Lower lobe of right lung (tissue), 2 donors: ENCODE measurements at regions not wholly inside any gene's neighbourhood (a gene's known extent, or its start where the extent isn't known, plus 50 kb on each side); places are given as distances from the start of the nearest gene placed in this dataset.

ENCODE experiments used
- ATAC-seq, 2 donors: fragments of 200-7000 bp; cut with Tn5 transposase; one replicate each; pipeline ENCODE4 v1.9.1; 2020 to 2022; ENCODE audit warnings: mild to moderate bottlenecking in 2 of 2, moderate library complexity in 2 of 2
- DNase-seq: peaks from one replicate; pipeline ENCODE4 v3.0.0-alpha.2; 2020
- H3K27ac ChIP-seq: fragments of 200-600 bp; one replicate; pipeline ENCODE4 v1.8.0; 2022
- H3K27me3 ChIP-seq: fragments of 200-600 bp; one replicate; pipeline ENCODE4 v1.8.0; 2022; ENCODE audit warnings: low read depth
- H3K36me3 ChIP-seq: fragments of 200-600 bp; one replicate; pipeline ENCODE4 v1.8.0; 2022; ENCODE audit warnings: mild to moderate bottlenecking
- H3K4me1 ChIP-seq: fragments of 200-600 bp; one replicate; pipeline ENCODE4 v1.8.0; 2022
- H3K4me3 ChIP-seq: fragments of 200-600 bp; one replicate; pipeline ENCODE4 v1.8.0; 2022; ENCODE audit warnings: mild to moderate bottlenecking
- H3K9me3 ChIP-seq: fragments of 200-600 bp; one replicate; pipeline ENCODE4 v1.8.0; 2022
- CTCF ChIP-seq: fragments of 200-600 bp; IDR thresholded peaks from one replicate; pipeline ENCODE4 v1.8.0; 2022; ENCODE audit warnings: antibody characterized with exemption, mild to moderate bottlenecking
- intact Hi-C: fragments of 100-400 bp; cut with DNase I; formaldehyde crosslinking; loops from one replicate; pipeline ENCODE4 v1.11.0; 2022
- donor health status: DM: no; HTN: yes; CAD: no; lungs with severe emphysema.

GRCh38 chr12:127257366-127257935 is 1009.5 kb upstream of the TMEM132C start:
- Histone ChIP-seq H3K36me3 (no peaks in the 10 kb centered on the region), H3K4me1 (no peaks in the 10 kb centered on the region), H3K27ac (no peak overlapping the region), H3K9me3 (no peaks in the 10 kb centered on the region), H3K4me3 (no peak overlapping the region), H3K27me3 (no peaks in the 10 kb centered on the region)
- DNase-seq (no peak), ATAC-seq (no peak)
- intact Hi-C loops = no loop called here
- TF ChIP-seq CTCF = no peak

- DNase-seq = no peak
- no peaks in the 10 kb centered on the region for H3K36me3 ChIP-seq
- intact Hi-C loops = no loop called here
- no peak for ATAC-seq
- no peak overlapping the region for H3K27ac ChIP-seq
- no peak for TF ChIP-seq CTCF
- no peaks in the 10 kb centered on the region for H3K4me1 ChIP-seq
- no peaks in the 10 kb centered on the region for H3K9me3 ChIP-seq
- no peak overlapping the region for H3K4me3 ChIP-seq
- no peaks in the 10 kb centered on the region for H3K27me3 ChIP-seq
Measured at GRCh38 chr12:127260531-127260930, 1006.4 kb upstream of the TMEM132C start.

- intact Hi-C loops = no loop called here
- H3K4me1 ChIP-seq = no peaks in the 10 kb centered on the region
- no peak for TF ChIP-seq CTCF
- no peaks in the 10 kb centered on the region for H3K36me3 ChIP-seq
- H3K4me3 ChIP-seq = no peak overlapping the region
- DNase-seq (no peak), ATAC-seq (no peak)
- H3K27me3 ChIP-seq = no peaks in the 10 kb centered on the region
- H3K27ac ChIP-seq = no peak overlapping the region
- H3K9me3 ChIP-seq = no peaks in the 10 kb centered on the region
Measured at GRCh38 chr12:127260999-127261398, 1006.0 kb upstream of the TMEM132C start.

- TF ChIP-seq CTCF = no peak
- ATAC-seq (no peak), DNase-seq (no peak)
- Histone ChIP-seq H3K27ac (no peak overlapping the region), H3K27me3 (no peaks in the 10 kb centered on the region), H3K4me1 (no peaks in the 10 kb centered on the region), H3K36me3 (no peaks in the 10 kb centered on the region), H3K9me3 (no peaks in the 10 kb centered on the region), H3K4me3 (no peak overlapping the region)
- intact Hi-C loops = no loop called here
Measured at GRCh38 chr12:127262615-127263014, 1004.4 kb upstream of the TMEM132C start.

GRCh38 chr12:127263621-127264020 is 1003.3 kb upstream of the TMEM132C start:
- intact Hi-C loops = no loop called here
- Histone ChIP-seq H3K27me3 (no peaks in the 10 kb centered on the region), H3K36me3 (no peaks in the 10 kb centered on the region), H3K9me3 (no peaks in the 10 kb centered on the region), H3K27ac (no peak overlapping the region), H3K4me3 (no peak overlapping the region), H3K4me1 (no peaks in the 10 kb centered on the region)
- no peak for TF ChIP-seq CTCF
- ATAC-seq (no peak), DNase-seq (no peak)

- H3K4me3 ChIP-seq = no peak overlapping the region
- ATAC-seq (no peak), DNase-seq (no peak)
- no peaks in the 10 kb centered on the region for H3K4me1 ChIP-seq
- TF ChIP-seq CTCF = no peak
- H3K9me3 ChIP-seq = no peaks in the 10 kb centered on the region
- H3K27ac ChIP-seq = no peak overlapping the region
- H3K27me3 ChIP-seq = no peaks in the 10 kb centered on the region
- intact Hi-C loops = no loop called here
- no peaks in the 10 kb centered on the region for H3K36me3 ChIP-seq
Measured at GRCh38 chr12:127267128-127267527, 999.8 kb upstream of the TMEM132C start.
